HG03280 (cell line): ENCODE measurements at regions not wholly inside any gene's neighbourhood (a gene's known extent, or its start where the extent isn't known, plus 50 kb on each side); places are given as distances from the start of the nearest gene placed in this dataset.
A peak's percentile ranks its signal among the peaks of the same experiment; 100 is the strongest.

ENCODE experiments used
- ATAC-seq: cut with Tn5 transposase; IDR thresholded peaks from one replicate; pipeline ENCODE4 v1.9.1; 2021; ENCODE audit warnings: mild to moderate bottlenecking, moderate library complexity; ENCODE audit not compliant: unreplicated experiment

GRCh38 chr20:24112360-24112759, 123.8 kb upstream of the GGTLC1 start:
- no peak for ATAC-seq

DNA sequence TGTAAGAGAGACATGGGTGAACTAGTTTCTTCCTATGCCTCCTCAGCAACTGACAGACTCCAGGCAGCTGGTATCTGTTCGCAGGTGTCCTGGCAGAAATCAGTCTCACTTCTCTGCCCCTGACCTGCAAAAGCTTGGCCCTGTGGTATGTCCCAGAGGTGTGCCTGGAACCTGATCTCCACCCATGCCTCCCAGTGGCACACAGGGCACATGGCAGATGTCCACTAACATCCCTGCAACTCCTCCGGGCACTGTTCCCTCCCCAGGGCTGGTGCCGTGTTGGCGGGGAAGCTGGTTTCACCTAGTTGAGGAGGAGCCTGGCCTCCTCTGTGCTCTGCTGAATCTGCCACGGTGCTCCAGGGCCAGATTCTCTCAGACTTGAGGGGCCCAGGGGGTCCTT, 123.3 kb upstream of the GGTLC1 start:
- ATAC-seq: no peak

- ATAC-seq: peak; percentile 72
Measured at GRCh38 chr20:24109537-24109936, 121.0 kb upstream of the GGTLC1 start.

DNA sequence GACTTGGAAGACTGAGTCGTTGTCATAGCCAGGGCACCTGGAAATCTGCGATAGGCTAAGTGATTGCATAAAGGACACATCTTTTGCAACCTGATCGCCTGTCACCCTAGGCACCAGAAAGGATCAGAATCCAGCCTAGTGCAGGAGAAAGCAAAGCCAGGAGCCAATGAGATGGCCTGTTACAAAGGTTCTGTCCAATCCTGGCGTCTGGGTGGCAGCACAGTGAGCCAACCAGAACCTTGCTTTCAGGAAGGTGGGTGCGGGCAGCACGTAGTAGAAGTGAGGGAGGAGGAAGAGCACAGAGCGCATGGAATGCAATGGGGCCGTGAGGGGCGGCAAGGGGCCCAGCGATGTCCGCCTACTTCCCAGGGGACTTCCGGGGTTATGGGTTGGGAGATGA, 120.4 kb upstream of the GGTLC1 start:
- peak; percentile 70 for ATAC-seq

- no peak for ATAC-seq
Measured at GRCh38 chr20:24108581-24108980, 120.0 kb upstream of the GGTLC1 start.

GRCh38 chr20:24106801-24107445, 118.3 kb upstream of the GGTLC1 start:
- ATAC-seq: no peak

- no peak for ATAC-seq
Measured at GRCh38 chr20:24106150-24106800, 117.7 kb upstream of the GGTLC1 start.

DNA sequence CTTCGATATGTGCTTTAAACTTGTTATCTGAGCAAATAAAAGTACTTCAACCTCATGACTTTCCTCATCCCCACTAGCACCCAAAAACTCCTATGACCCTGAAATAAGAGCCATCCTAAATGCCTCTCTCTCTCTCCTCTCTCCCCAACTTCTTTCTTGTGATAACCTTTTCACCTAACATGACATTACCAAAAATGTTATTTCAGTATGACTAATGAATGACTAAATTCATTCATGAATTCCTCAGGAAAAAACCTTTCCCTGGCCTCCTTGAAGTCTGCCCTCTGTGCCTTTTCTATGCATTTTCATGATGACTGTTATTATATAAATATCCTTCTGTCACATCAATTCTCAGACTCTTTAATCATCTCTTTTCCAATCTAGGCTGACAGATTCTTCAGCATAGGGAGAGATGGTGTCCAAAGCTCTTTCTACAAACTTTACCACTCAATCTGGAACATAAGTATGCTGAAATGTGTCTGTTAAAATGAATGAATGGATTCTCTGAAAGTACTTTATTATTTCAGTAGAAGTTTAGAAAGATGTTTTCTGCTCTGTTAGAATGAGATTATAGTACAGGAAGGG, 114.3 kb upstream of the GGTLC1 start:
- ATAC-seq: no peak

DNA sequence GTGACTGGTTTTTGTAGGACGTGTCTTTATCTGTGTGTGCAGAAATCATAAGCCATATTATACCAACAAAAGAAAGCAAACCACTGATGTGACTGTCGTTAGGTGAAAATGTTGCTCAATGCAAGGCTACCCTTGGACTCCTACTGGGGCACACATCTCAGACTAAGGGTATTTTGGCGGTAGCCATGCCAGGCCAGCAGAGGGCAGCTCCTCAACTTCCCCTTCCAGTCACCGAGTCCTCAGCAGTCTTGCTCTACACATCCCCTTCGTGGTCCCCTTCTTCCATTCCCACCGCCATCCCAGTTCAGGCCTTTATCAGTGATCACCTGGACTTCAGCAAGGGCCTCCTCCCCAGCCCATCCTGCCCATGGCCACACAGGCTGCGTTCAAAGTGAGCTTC, 113.7 kb upstream of the GGTLC1 start:
- ATAC-seq: no peak

- ATAC-seq: peak; percentile 78
Measured at GRCh38 chr20:24100370-24101011, 111.9 kb upstream of the GGTLC1 start.

GRCh38 chr20:24098886-24099285, 110.3 kb upstream of the GGTLC1 start:
- no peak for ATAC-seq

DNA sequence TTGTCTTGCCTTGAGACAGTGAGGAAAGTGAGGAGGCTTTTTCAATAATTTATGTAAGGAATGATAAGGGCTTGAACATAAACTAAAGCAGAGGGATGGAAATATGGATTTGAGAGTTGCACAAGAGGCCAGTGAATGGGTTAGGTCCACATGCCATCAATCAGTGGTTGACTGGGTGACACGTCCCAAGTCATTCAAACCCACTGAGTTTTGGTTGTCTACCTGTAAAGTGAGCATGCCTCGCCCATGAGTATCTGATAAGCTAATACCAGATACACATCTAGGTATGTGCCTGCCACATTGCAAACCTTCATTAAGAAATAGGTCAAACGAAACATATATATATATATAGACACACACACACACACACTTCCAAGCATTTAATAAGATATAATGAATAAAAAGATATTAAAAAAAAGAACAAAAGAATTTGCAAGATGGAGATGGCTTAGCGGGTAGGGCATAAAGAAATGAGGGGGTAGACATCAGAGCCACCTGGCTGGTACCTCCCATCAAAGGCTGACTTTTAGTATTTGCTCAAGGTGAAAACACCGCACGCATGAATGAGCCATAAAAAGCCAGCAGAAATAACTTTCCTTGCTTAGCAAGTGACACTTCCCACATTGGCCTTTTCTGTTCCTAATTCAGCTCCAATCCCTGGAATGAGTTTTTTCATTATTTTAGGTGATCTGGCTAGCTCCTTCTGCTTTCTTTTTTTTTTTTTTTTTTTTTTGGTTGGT, 109.1 kb upstream of the GGTLC1 start:
- ATAC-seq: no peak

- ATAC-seq: no peak
Measured at GRCh38 chr20:24096864-24097450, 108.4 kb upstream of the GGTLC1 start.

DNA sequence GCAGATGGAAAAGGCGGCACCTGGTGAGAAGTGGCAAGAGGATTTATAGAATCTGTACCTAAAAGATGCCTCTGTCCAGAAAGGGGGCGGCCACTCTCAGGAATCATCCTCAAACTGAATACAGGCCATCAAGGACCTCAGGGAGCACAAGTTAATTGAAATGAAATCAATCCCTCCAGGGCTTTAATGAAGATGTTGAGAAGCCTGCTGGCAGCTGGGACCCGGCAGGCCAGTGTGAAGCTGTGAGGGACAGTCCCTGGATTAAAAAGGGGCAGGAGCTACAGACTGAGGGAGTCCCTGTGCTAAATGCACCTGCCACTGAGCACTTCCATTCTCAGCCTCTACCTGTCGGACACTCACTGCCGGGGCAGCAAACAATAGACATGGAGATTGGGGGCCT, 107.7 kb upstream of the GGTLC1 start:
- ATAC-seq: no peak

GRCh38 chr20:24095756-24096155, 107.2 kb upstream of the GGTLC1 start:
- no peak for ATAC-seq

DNA sequence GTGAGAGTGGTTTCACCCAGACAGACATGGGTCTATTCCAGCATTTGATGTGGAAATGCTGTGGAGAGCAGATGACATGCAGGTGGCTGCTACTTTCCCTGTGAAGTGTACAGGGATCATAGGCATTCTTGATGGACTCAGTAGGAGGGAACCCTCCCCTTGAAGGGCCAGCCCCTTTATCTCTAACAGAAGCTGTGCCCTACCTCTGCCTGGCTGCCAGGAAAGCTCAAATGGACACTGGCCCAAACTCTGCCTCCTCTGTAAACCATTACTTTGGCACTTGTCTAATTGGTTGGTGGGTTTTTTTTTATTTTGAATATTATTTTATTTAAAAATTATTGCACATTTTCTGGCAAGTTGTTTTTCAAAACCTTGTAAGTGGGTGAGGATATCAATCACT, 106.7 kb upstream of the GGTLC1 start:
- ATAC-seq: no peak

DNA sequence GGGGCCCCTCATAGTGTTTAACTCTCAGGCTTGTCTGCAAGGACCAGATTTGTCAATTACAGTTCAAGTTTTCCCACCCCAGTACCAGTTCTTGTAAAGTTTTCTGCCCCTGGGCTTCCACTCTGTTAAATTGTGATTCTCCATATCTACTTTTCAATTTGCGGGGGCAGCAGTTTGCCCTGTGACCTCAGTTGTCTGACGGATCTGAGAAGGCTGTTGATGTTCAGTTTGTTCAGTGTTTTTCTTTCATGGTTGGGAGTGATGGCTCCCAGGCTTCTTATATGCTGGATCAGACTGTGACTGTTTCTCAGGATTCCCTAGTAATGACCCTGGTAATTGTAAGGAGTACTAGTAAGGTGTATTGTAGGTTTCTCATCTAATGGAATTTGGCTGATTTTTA, 101.0 kb upstream of the GGTLC1 start:
- no peak for ATAC-seq

GRCh38 chr20:24086121-24086520, 97.5 kb upstream of the GGTLC1 start:
- no peak for ATAC-seq

GRCh38 chr20:24084281-24084680, 95.7 kb upstream of the GGTLC1 start:
- ATAC-seq: no peak

- no peak for ATAC-seq
Measured at GRCh38 chr20:24081077-24081476, 92.5 kb upstream of the GGTLC1 start.
